ENCODE measurements at regions not wholly inside any gene's neighbourhood (a gene's known extent, or its start where the extent isn't known, plus 50 kb on each side); places are given as distances from the start of the nearest gene placed in this dataset.

- POLR2A ChIA-PET, result no interaction called here
- CTCF ChIA-PET, result no interaction called here
- Histone ChIP-seq H3K4me3 (ENCODE audit: low read depth, low read length) (no peak overlapping the region), H3K36me3 (ENCODE audit: control insufficient read depth in 2 of 2, insufficient read depth in 1 of 2, low read length in 2 of 2) (no peaks in the 10 kb centered on the region), H3K4me1 (ENCODE audit: control insufficient read depth, insufficient read depth, low read length) (no peaks in the 10 kb centered on the region), H3K9me3 (ENCODE audit: control insufficient read depth, insufficient read depth, low read depth, low read length) (no peaks in the 10 kb centered on the region), H3K27ac (ENCODE audit: extremely low read depth, low read depth, low read length) (no peak overlapping the region)
- TF ChIP-seq ZFP69B (tag by site-specific recombination; IDR thresholded peaks at IDR 0.05) (no peak), ZNF488 (tag by site-specific recombination; IDR thresholded peaks at IDR 0.05) (no peak), ZBTB20 (tag by site-specific recombination; IDR thresholded peaks at IDR 0.05) (no peak), PATZ1 (tag by site-specific recombination; IDR thresholded peaks at IDR 0.05) (no peak), ZNF157 (tag by site-specific recombination; IDR thresholded peaks at IDR 0.05) (no peak), PRDM6 (tag by site-specific recombination; IDR thresholded peaks at IDR 0.05) (no peak), ZNF174 (tag by site-specific recombination; IDR thresholded peaks at IDR 0.05) (no peak), OSR2 (tag by site-specific recombination; IDR thresholded peaks at IDR 0.05) (no peak), ZSCAN5A (tag by site-specific recombination; IDR thresholded peaks at IDR 0.05) (no peak), KLF9 (tag by site-specific recombination; IDR thresholded peaks at IDR 0.05; ENCODE audit: low read depth) (no peak), ZNF704 (tag by site-specific recombination; IDR thresholded peaks at IDR 0.05) (no peak)
Measured at GRCh38 chr2:139059617-139060016, 279.4 kb upstream of the NXPH2 start.

- no peaks in the 10 kb centered on the region for H3K4me1 ChIP-seq (ENCODE audit: control insufficient read depth, insufficient read depth, low read length)
- CTCF ChIA-PET, result no interaction called here
- H3K4me3 ChIP-seq (ENCODE audit: low read depth, low read length), result no peak overlapping the region
- TF ChIP-seq ZNF416 (tag by site-specific recombination; IDR thresholded peaks at IDR 0.05) (no peak), ZNF747 (tag by site-specific recombination; IDR thresholded peaks at IDR 0.05) (no peak), ZNF830 (tag by site-specific recombination; IDR thresholded peaks at IDR 0.05; ENCODE audit: low read depth) (no peak), RBAK (tag by site-specific recombination; IDR thresholded peaks at IDR 0.05) (no peak), ZNF670 (tag by site-specific recombination; IDR thresholded peaks at IDR 0.05; ENCODE audit: low read depth) (no peak), KLF8 (tag by site-specific recombination; IDR thresholded peaks at IDR 0.05) (no peak), ZNF600 (tag by site-specific recombination; IDR thresholded peaks at IDR 0.05) (no peak), ZNF692 (tag by site-specific recombination; IDR thresholded peaks at IDR 0.05) (no peak), ZNF2 (tag by site-specific recombination; IDR thresholded peaks at IDR 0.05) (no peak), ZNF596 (tag by site-specific recombination; IDR thresholded peaks at IDR 0.05) (no peak), ZFP41 (tag by site-specific recombination; IDR thresholded peaks at IDR 0.05; ENCODE audit: borderline replicate concordance) (no peak), ZNF658 (tag by site-specific recombination; IDR thresholded peaks at IDR 0.05) (no peak), ZFP37 (tag by site-specific recombination; IDR thresholded peaks at IDR 0.05) (no peak), ZNF19 (tag by site-specific recombination; IDR thresholded peaks at IDR 0.05; ENCODE audit: low read depth) (no peak), ZNF549 (tag by site-specific recombination; IDR thresholded peaks at IDR 0.05) (no peak), KLF9 (tag by site-specific recombination; IDR thresholded peaks at IDR 0.05; ENCODE audit: low read depth) (no peak)
- POLR2A ChIA-PET, result no interaction called here
- H3K9me3 ChIP-seq (ENCODE audit: control insufficient read depth, insufficient read depth, low read depth, low read length), result no peaks in the 10 kb centered on the region
- no peaks in the 10 kb centered on the region for H3K36me3 ChIP-seq (ENCODE audit: control insufficient read depth in 2 of 2, insufficient read depth in 1 of 2, low read length in 2 of 2)
- H3K27ac ChIP-seq (ENCODE audit: extremely low read depth, low read depth, low read length), result no peak overlapping the region
Measured at GRCh38 chr2:139055202-139055601, 275.0 kb upstream of the NXPH2 start.
